HG03457 (cell line): ENCODE measurements at regions not wholly inside any gene's neighbourhood (a gene's known extent, or its start where the extent isn't known, plus 50 kb on each side); places are given as distances from the start of the nearest gene placed in this dataset.

Experiments
- ATAC-seq: cut with Tn5 transposase; IDR thresholded peaks from one replicate; pipeline ENCODE4 v1.9.1; 2021; ENCODE audit warnings: moderate number of reproducible peaks; ENCODE audit not compliant: unreplicated experiment

- no peak for ATAC-seq
Measured at GRCh38 chr6:82072751-82073150, 174.8 kb downstream of the IBTK start.

GRCh38 chr6:82072121-82072521 lies 175.4 kb downstream of the IBTK start:
- no peak for ATAC-seq

GRCh38 chr6:82068721-82069120 lies 178.8 kb downstream of the IBTK start:
- no peak for ATAC-seq

- peak; percentile 98 for ATAC-seq
Measured at GRCh38 chr6:82066991-82067411, 180.5 kb downstream of the IBTK start.

GRCh38 chr6:82066196-82066595 lies 181.3 kb downstream of the IBTK start:
- no peak for ATAC-seq

- no peak for ATAC-seq
Measured at GRCh38 chr6:82063574-82063973, 184.0 kb downstream of the IBTK start.

- ATAC-seq = no peak
Measured at GRCh38 chr6:82062219-82062618, 185.3 kb downstream of the IBTK start.

GRCh38 chr6:82057846-82058554 lies 189.5 kb downstream of the IBTK start:
- ATAC-seq = no peak

GRCh38 chr6:82056567-82056966 lies 191.0 kb downstream of the IBTK start:
- no peak for ATAC-seq

- ATAC-seq = no peak
Measured at GRCh38 chr6:82045965-82046756, 201.4 kb downstream of the IBTK start.

GRCh38 chr6:82040405-82041221 lies 206.9 kb downstream of the IBTK start:
- ATAC-seq = peak; percentile 70

- ATAC-seq = no peak
Measured at GRCh38 chr6:82038631-82039030, 208.9 kb downstream of the IBTK start.

- no peak for ATAC-seq
Measured at GRCh38 chr6:82035526-82035925, 212.0 kb downstream of the IBTK start.

GRCh38 chr6:82033631-82034211 lies 213.8 kb downstream of the IBTK start:
- ATAC-seq = no peak

- ATAC-seq = no peak
Measured at GRCh38 chr6:82032444-82032843, 215.1 kb downstream of the IBTK start.

GRCh38 chr6:82030761-82031503 lies 216.6 kb downstream of the IBTK start:
- ATAC-seq = no peak

- no peak for ATAC-seq
Measured at GRCh38 chr6:82030301-82030700, 217.2 kb downstream of the IBTK start.

- no peak for ATAC-seq
Measured at GRCh38 chr6:82025271-82025670, 222.3 kb downstream of the IBTK start.

GRCh38 chr6:82022614-82023129 lies 224.9 kb downstream of the IBTK start:
- ATAC-seq = no peak

GRCh38 chr6:82017773-82018172 lies 229.8 kb downstream of the IBTK start:
- no peak for ATAC-seq
